GM12865 (cell line): ENCODE measurements at regions not wholly inside any gene's neighbourhood (a gene's known extent, or its start where the extent isn't known, plus 50 kb on each side); places are given as distances from the start of the nearest gene placed in this dataset.
A peak's percentile ranks its signal among the peaks of the same experiment; 100 is the strongest.

ENCODE experiments used
- DNase-seq: peaks from one replicate; pipeline ENCODE4 v3.0.0; 2010; ENCODE audit warnings: low read depth
- H3K4me3 ChIP-seq: 2 replicates; pipeline ENCODE4 v1.5.1; 2011; ENCODE audit warnings: mild to moderate bottlenecking, low read depth, low read length, control low read depth
- CTCF ChIP-seq: IDR thresholded peaks from 2 replicates; pipeline ENCODE4 v1.5.1; 2011; ENCODE audit warnings: low read length, control low read depth, low read depth, inconsistent platforms; ENCODE audit not compliant: insufficient read depth; ENCODE audit errors: missing control alignments

GRCh38 chr5:86929123-86929766 is 311.5 kb downstream of the COX7C start:
- DNase-seq, result no peak
- no peak for TF ChIP-seq CTCF
- H3K4me3 ChIP-seq, result no peak overlapping the region

GRCh38 chr5:86951761-86952160 is 315.9 kb upstream of the RASA1 start:
- no peak for TF ChIP-seq CTCF
- no peak overlapping the region for H3K4me3 ChIP-seq
- DNase-seq, result no peak

- H3K4me3 ChIP-seq, result no peak overlapping the region
- DNase-seq, result no peak
- no peak for TF ChIP-seq CTCF
Observed at GRCh38 chr5:86964889-86965288, 302.8 kb upstream of the RASA1 start.

GRCh38 chr5:86968301-86968753 is 299.4 kb upstream of the RASA1 start:
- H3K4me3 ChIP-seq, result no peak overlapping the region
- no peak for DNase-seq
- peak; percentile 15 for TF ChIP-seq CTCF

- DNase-seq, result no peak
- no peak overlapping the region for H3K4me3 ChIP-seq
- TF ChIP-seq CTCF, result no peak
Observed at GRCh38 chr5:86970361-86970760, 297.3 kb upstream of the RASA1 start.

GRCh38 chr5:86971034-86971571 is 296.6 kb upstream of the RASA1 start:
- peak; percentile 43 for DNase-seq
- TF ChIP-seq CTCF, result peak; percentile 16
- H3K4me3 ChIP-seq, result no peak overlapping the region

- no peak for DNase-seq
- H3K4me3 ChIP-seq, result no peak overlapping the region
- no peak for TF ChIP-seq CTCF
Observed at GRCh38 chr5:86974955-86975354, 292.7 kb upstream of the RASA1 start.
